Stimulated activated CD4-positive, alpha-beta T cell treated with anti-CD3 and anti-CD28 coated beads, Interleukin-1b, Interleukin-23, amount 100 ng/mL, for 48 hours (primary cell): ENCODE measurements at regions not wholly inside any gene's neighbourhood (a gene's known extent, or its start where the extent isn't known, plus 50 kb on each side); places are given as distances from the start of the nearest gene placed in this dataset.

ENCODE experiments used
- DNase-seq: peaks from one replicate; pipeline ENCODE4 v3.0.0-alpha.2; 2020

GRCh38 chr4:56757821-56758411, 63.6 kb downstream of the SPINK2 start:
- peak; percentile 86 for DNase-seq

GRCh38 chr4:56757261-56757746, 64.2 kb downstream of the SPINK2 start:
- DNase-seq = peak; percentile 13

- DNase-seq = no peak
Observed at GRCh38 chr4:56755901-56756300, 65.6 kb downstream of the SPINK2 start.

GRCh38 chr4:56752985-56753384, 68.5 kb downstream of the SPINK2 start:
- DNase-seq = no peak

GRCh38 chr4:56750231-56750630, 69.1 kb upstream of the HOPX start:
- no peak for DNase-seq

GRCh38 chr4:56748271-56748670, 67.2 kb upstream of the HOPX start:
- DNase-seq = no peak

- no peak for DNase-seq
Observed at GRCh38 chr4:56746639-56747038, 65.5 kb upstream of the HOPX start.

- DNase-seq = no peak
Observed at GRCh38 chr4:56745042-56745441, 63.9 kb upstream of the HOPX start.

- DNase-seq = no peak
Observed at GRCh38 chr4:56744030-56744429, 62.9 kb upstream of the HOPX start.

- DNase-seq = no peak
Observed at GRCh38 chr4:56743550-56743949, 62.5 kb upstream of the HOPX start.

- DNase-seq = no peak
Observed at GRCh38 chr4:56742080-56742871, 61.2 kb upstream of the HOPX start.

GRCh38 chr4:56741595-56741994, 60.5 kb upstream of the HOPX start:
- DNase-seq = no peak

- no peak for DNase-seq
Observed at GRCh38 chr4:56739066-56739777, 58.1 kb upstream of the HOPX start.

GRCh38 chr4:56737666-56738065, 56.6 kb upstream of the HOPX start:
- no peak for DNase-seq

- DNase-seq = no peak
Observed at GRCh38 chr4:56733352-56733751, 52.3 kb upstream of the HOPX start.

GRCh38 chr4:56732301-56732700, 51.2 kb upstream of the HOPX start:
- no peak for DNase-seq

- no peak for DNase-seq
Observed at GRCh38 chr4:56731857-56732256, 50.8 kb upstream of the HOPX start.
